Liver (tissue), 7 donors: ENCODE measurements at regions not wholly inside any gene's neighbourhood (a gene's known extent, or its start where the extent isn't known, plus 50 kb on each side); places are given as distances from the start of the nearest gene placed in this dataset.

Source experiments
- DNase-seq: peaks from one replicate; pipeline ENCODE4 v3.0.0-alpha.2; 2017; ENCODE audit warnings: low spot score
- H3K27ac ChIP-seq, 2 donors: one replicate each; pipeline ENCODE4 v1.7.0; 2013; ENCODE audit warnings: inconsistent platforms in 2 of 2, low read length in 2 of 2, control low read depth in 1 of 2, low read depth in 1 of 2, mild to moderate bottlenecking in 1 of 2
- H3K27me3 ChIP-seq, 4 donors: one replicate each; pipeline versions ENCODE4 v1.6.1 to v1.7.0; 2013; ENCODE audit warnings: low read length in 3 of 4, inconsistent platforms in 1 of 4, mild to moderate bottlenecking in 1 of 4, moderate library complexity in 1 of 4; ENCODE audit not compliant: control insufficient read depth in 4 of 4, insufficient read depth in 4 of 4
- H3K36me3 ChIP-seq, 4 donors: one replicate each; pipeline versions ENCODE4 v1.6.1 to v1.7.0; 2013; ENCODE audit warnings: low read length in 3 of 4, mild to moderate bottlenecking in 3 of 4, low read depth in 1 of 4, moderate library complexity in 1 of 4; ENCODE audit not compliant: control insufficient read depth in 4 of 4, insufficient read depth in 3 of 4
- H3K4me1 ChIP-seq, 4 donors: one replicate each; pipeline versions ENCODE4 v1.6.1 to v1.7.0; 2013; ENCODE audit warnings: low read length in 3 of 4, mild to moderate bottlenecking in 3 of 4, moderate library complexity in 1 of 4; ENCODE audit not compliant: control insufficient read depth in 4 of 4, insufficient read depth in 4 of 4
- H3K4me3 ChIP-seq, 3 donors: one replicate each; pipeline versions ENCODE4 v1.6.1 to v1.7.0; 2013; ENCODE audit warnings: low read length in 3 of 3, control low read depth in 1 of 3, low read depth in 1 of 3, mild to moderate bottlenecking in 1 of 3
- H3K9ac ChIP-seq, 2 donors: one replicate each; pipeline ENCODE4 v1.7.0; 2013; ENCODE audit warnings: low read length in 2 of 2, mild to moderate bottlenecking in 2 of 2, moderate library complexity in 2 of 2, control low read depth in 1 of 2, low read depth in 1 of 2
- H3K9me3 ChIP-seq, 4 donors: one replicate each; pipeline versions ENCODE4 v1.6.1 to v1.7.0; 2013; ENCODE audit warnings: low read length in 3 of 4; ENCODE audit not compliant: control insufficient read depth in 4 of 4
- ATF3 ChIP-seq: IDR thresholded peaks from 2 replicates; pipeline ENCODE4 v1.6.1; 2016; ENCODE audit warnings: antibody characterized with exemption
- EGR1 ChIP-seq, 2 donors: IDR thresholded peaks; 2 replicates each; pipeline ENCODE4 v1.6.1; 2016 to 2018; ENCODE audit warnings: antibody characterized with exemption in 2 of 2, low read depth in 2 of 2
- FOXA1 ChIP-seq: IDR thresholded peaks from 2 replicates; pipeline ENCODE4 v1.6.1; 2016; ENCODE audit warnings: antibody characterized with exemption
- GABPA ChIP-seq, 2 donors: IDR thresholded peaks in 1 of 2; conservative IDR thresholded peaks in 1 of 2; 2 replicates each; pipeline ENCODE4 v1.6.1; 2016; ENCODE audit warnings: antibody characterized with exemption in 2 of 2, mild to moderate bottlenecking in 1 of 2, moderate library complexity in 1 of 2
- HNF4A ChIP-seq, 2 donors: conservative IDR thresholded peaks; 2 replicates each; pipeline ENCODE4 v1.6.1; 2016; ENCODE audit warnings: antibody characterized with exemption in 2 of 2, mild to moderate bottlenecking in 2 of 2
- HNF4G ChIP-seq: IDR thresholded peaks from 2 replicates; pipeline ENCODE4 v1.6.1; 2016; ENCODE audit warnings: antibody characterized with exemption
- JUND ChIP-seq, 2 donors: IDR thresholded peaks; 2 replicates each; pipeline ENCODE4 v1.6.1; 2016; ENCODE audit warnings: antibody characterized with exemption in 2 of 2
- MAX ChIP-seq: IDR thresholded peaks from 2 replicates; pipeline ENCODE4 v1.6.1; 2016; ENCODE audit warnings: antibody characterized with exemption
- RAD21 ChIP-seq, 2 donors: IDR thresholded peaks; 2 replicates each; pipeline ENCODE4 v1.6.1; 2016; ENCODE audit warnings: antibody characterized with exemption in 2 of 2, mild to moderate bottlenecking in 2 of 2
- REST ChIP-seq: IDR thresholded peaks from 2 replicates; pipeline ENCODE4 v1.6.1; 2016; ENCODE audit warnings: antibody characterized with exemption, mild to moderate bottlenecking
- RXRA ChIP-seq, 2 donors: IDR thresholded peaks; 2 replicates each; pipeline ENCODE4 v1.6.1; 2017 to 2018; ENCODE audit warnings: antibody characterized with exemption in 2 of 2, mild to moderate bottlenecking in 1 of 2
- SP1 ChIP-seq: IDR thresholded peaks from 2 replicates; pipeline ENCODE4 v1.6.1; 2018; ENCODE audit warnings: antibody characterized with exemption, mild to moderate bottlenecking
- TAF1 ChIP-seq: conservative IDR thresholded peaks from 2 replicates; pipeline ENCODE4 v1.6.1; 2016; ENCODE audit warnings: antibody characterized with exemption, mild to moderate bottlenecking
- YY1 ChIP-seq: IDR thresholded peaks from 2 replicates; pipeline ENCODE4 v1.6.1; 2016; ENCODE audit warnings: antibody characterized with exemption, mild to moderate bottlenecking
- ZBTB33 ChIP-seq: IDR thresholded peaks from 2 replicates; pipeline ENCODE4 v1.6.1; 2016; ENCODE audit warnings: antibody characterized with exemption
- WGBS: extraction: QIAGEN DNeasy Blood & Tissue Kit; methylation state at CpG from one replicate; pipeline ENCODE4 v1.1.7; 2013; 5-methylcytosine and 5-hydroxymethylcytosine counted together
- donor health status: healthy.
- donor health status: healthy.
- donor health status: healthy.
- donor health status: healthy.

GRCh38 chr3:64747679-64748078, 59.9 kb upstream of the ADAMTS9 start:
- Histone ChIP-seq H3K4me3 (no peak overlapping the region), H3K27me3 (no peaks in the 10 kb centered on the region), H3K9ac (no peak overlapping the region), H3K36me3 (no peaks in the 10 kb centered on the region), H3K27ac (no peak overlapping the region), H3K9me3 (peaks cover 0 to 2% (median 0%) of the 10 kb centered on the region in 4 donors), H3K4me1 (no peaks in the 10 kb centered on the region)
- WGBS = 91% methylated on average over 4 of the region's 4 CpGs
- TF ChIP-seq ATF3 (no peak), ZBTB33 (no peak), JUND (IDR thresholded peaks at IDR 0.05) (no peak), TAF1 (no peak)
- DNase-seq = no peak

- no peaks in the 10 kb centered on the region for H3K9me3 ChIP-seq
- H3K4me1 ChIP-seq = no peaks in the 10 kb centered on the region
- H3K36me3 ChIP-seq = no peaks in the 10 kb centered on the region
- no peak for DNase-seq
- H3K27me3 ChIP-seq = no peaks in the 10 kb centered on the region
- no peak overlapping the region for H3K27ac ChIP-seq
- no peak overlapping the region for H3K9ac ChIP-seq
- 69% methylated on average over 4 of the region's 4 CpGs for WGBS
- TF ChIP-seq JUND (IDR thresholded peaks at IDR 0.05) (no peak), SP1 (no peak), HNF4G (no peak), REST (no peak), YY1 (no peak)
- no peak overlapping the region for H3K4me3 ChIP-seq
Observed at GRCh38 chr3:64743887-64744243, 56.1 kb upstream of the ADAMTS9 start.

- DNase-seq = no peak
- TF ChIP-seq ATF3 (no peak), RXRA (IDR thresholded peaks at IDR 0.05) (no peak), MAX (no peak), GABPA (IDR thresholded peaks at IDR 0.05 in 1 of 2, conservative IDR thresholded peaks at IDR 0.05 in 1 of 2) (no peak), FOXA1 (no peak), JUND (IDR thresholded peaks at IDR 0.05) (no peak), HNF4G (no peak), RAD21 (IDR thresholded peaks at IDR 0.05) (no peak), TAF1 (no peak), HNF4A (conservative IDR thresholded peaks at IDR 0.05) (no peak), REST (no peak), EGR1 (IDR thresholded peaks at IDR 0.05; ENCODE audit: low read depth in 2 of 2) (no peak), YY1 (no peak), SP1 (no peak)
- no peak overlapping the region for H3K9ac ChIP-seq
- H3K27ac ChIP-seq = no peak overlapping the region
- H3K9me3 ChIP-seq = no peaks in the 10 kb centered on the region
- H3K4me1 ChIP-seq = no peaks in the 10 kb centered on the region
- no peaks in the 10 kb centered on the region for H3K27me3 ChIP-seq
- H3K4me3 ChIP-seq = no peak overlapping the region
- no peaks in the 10 kb centered on the region for H3K36me3 ChIP-seq
- WGBS = 81% methylated on average over 5 of the region's 5 CpGs
Observed at GRCh38 chr3:64743156-64743886, 55.5 kb upstream of the ADAMTS9 start.
